Osteoblast (primary cell): ENCODE measurements at regions not wholly inside any gene's neighbourhood (a gene's known extent, or its start where the extent isn't known, plus 50 kb on each side); places are given as distances from the start of the nearest gene placed in this dataset.
A peak's percentile ranks its signal among the peaks of the same experiment; 100 is the strongest.

Experiments used
- DNase-seq: peaks from one replicate; pipeline ENCODE4 v3.0.0; 2011; ENCODE audit warnings: low spot score, mixed read lengths; ENCODE audit not compliant: insufficient read length; ENCODE audit errors: missing footprints
- H2AFZ ChIP-seq: 2 replicates; pipeline ENCODE4 v1.6.0; 2011; ENCODE audit warnings: mild to moderate bottlenecking, low read length
- H3K27ac ChIP-seq: 2 replicates; pipeline ENCODE4 v1.5.1; 2011; ENCODE audit warnings: mild to moderate bottlenecking, low read depth, low read length, moderate library complexity
- H3K27me3 ChIP-seq: 2 replicates; pipeline ENCODE4 v1.6.0; 2012; ENCODE audit warnings: mild to moderate bottlenecking, control low read depth, inconsistent platforms, low read length, moderate library complexity; ENCODE audit not compliant: insufficient read depth
- H3K36me3 ChIP-seq: 2 replicates; pipeline ENCODE4 v1.5.1; 2011; ENCODE audit warnings: mild to moderate bottlenecking, low read length, control low read depth, moderate library complexity; ENCODE audit not compliant: insufficient read depth
- H3K4me1 ChIP-seq: 2 replicates; pipeline ENCODE4 v1.5.1; 2011; ENCODE audit warnings: mild to moderate bottlenecking, low read length, control low read depth, moderate library complexity; ENCODE audit not compliant: insufficient read depth
- H3K4me2 ChIP-seq: 2 replicates; pipeline ENCODE4 v1.6.0; 2011; ENCODE audit warnings: mild to moderate bottlenecking, low read length; ENCODE audit not compliant: insufficient read depth
- H3K4me3 ChIP-seq: fragments of 200-600 bp; sonication (generic); 3 replicates; pipeline ENCODE4 v1.5.1; 2012; ENCODE audit warnings: mild to moderate bottlenecking, low read length, inconsistent platforms; ENCODE audit not compliant: insufficient read depth
- H3K79me2 ChIP-seq: 2 replicates; pipeline ENCODE4 v1.6.0; 2012; ENCODE audit warnings: mild to moderate bottlenecking, low read length, control low read depth, inconsistent platforms; ENCODE audit not compliant: insufficient read depth
- H3K9me3 ChIP-seq: 2 replicates; pipeline ENCODE4 v1.5.1; 2011; ENCODE audit warnings: low read depth, low read length, control low read depth
- H4K20me1 ChIP-seq: 2 replicates; pipeline ENCODE4 v1.6.0; 2012; ENCODE audit warnings: mild to moderate bottlenecking, low read length, control low read depth; ENCODE audit not compliant: insufficient read depth
- CTCF ChIP-seq: IDR thresholded peaks from 2 replicates; pipeline ENCODE4 v1.5.1; 2011; ENCODE audit warnings: mild to moderate bottlenecking, low read depth, low read length, moderate library complexity; ENCODE audit errors: extremely low read depth

DNA sequence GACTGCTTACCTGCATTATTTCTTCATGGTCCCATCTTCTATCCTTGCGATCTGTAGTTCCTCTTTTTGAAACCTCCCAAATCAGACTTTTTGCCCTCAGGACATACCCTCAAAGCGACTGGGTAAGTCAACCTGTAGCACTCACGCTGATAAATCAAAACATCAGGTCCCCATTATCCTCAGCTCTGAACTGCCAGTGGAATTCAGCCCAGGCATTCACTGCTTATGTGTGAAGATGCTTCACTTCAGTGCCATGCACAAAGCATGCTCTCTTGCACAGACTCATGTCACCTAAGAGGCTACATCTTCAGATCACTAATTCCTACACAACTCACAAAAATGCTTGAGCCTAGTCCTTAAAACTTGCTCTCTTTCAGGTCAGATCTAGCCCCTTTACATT, 283.6 kb upstream of the KLF6 start:
- DNase-seq: no peak
- H2AFZ ChIP-seq: no peak overlapping the region

DNA sequence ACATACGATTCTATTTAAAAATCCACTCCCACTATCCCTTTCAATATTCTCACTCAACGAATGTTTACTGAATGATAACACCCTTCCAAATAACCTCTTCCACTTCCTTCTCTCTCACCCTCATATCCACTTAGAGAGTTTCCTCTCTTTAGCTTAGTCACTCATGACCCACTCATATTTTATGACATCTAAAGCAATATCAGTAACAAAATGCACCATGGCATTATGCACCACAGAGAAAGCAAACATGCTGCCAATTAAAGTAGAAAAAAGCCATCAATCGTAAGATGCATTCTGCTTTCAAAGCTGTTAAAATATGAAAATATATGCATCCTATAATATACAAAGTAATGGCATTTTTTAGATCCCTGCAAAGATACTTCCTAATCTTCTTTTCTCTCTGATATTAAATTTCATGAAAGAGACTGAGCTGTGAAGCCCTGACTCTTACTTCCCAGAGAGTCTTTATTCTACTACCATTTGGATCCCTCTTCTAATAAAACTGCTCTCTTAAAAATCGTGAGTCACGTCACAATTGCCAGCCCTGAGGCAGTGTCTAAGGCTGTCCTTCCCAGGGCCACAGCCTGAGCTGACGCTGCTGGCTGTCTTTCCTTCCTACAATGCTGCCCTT, 283.0 kb upstream of the KLF6 start:
- H2AFZ ChIP-seq: peak overlapping the region; percentile 48
- peaks cover 39% of the 10 kb centered on the region for H3K4me1 ChIP-seq
- DNase-seq: peak; percentile 52
- TF ChIP-seq CTCF: no peak
- peak overlapping the region; percentile 15 for H3K4me2 ChIP-seq
- no peak overlapping the region for H3K4me3 ChIP-seq
- H3K27me3 ChIP-seq: no peaks in the 10 kb centered on the region
- H3K79me2 ChIP-seq: no peaks in the 10 kb centered on the region
- H3K9me3 ChIP-seq: no peaks in the 10 kb centered on the region
- peak overlapping the region; percentile 52 for H3K27ac ChIP-seq
- no peaks in the 10 kb centered on the region for H3K36me3 ChIP-seq
- H4K20me1 ChIP-seq: no peaks in the 10 kb centered on the region

More for the DNA sequence above, 283.6 kb upstream of the KLF6 start:
- Histone ChIP-seq H3K27ac (no peak overlapping the region), H3K4me2 (no peak overlapping the region), H3K4me3 (no peak overlapping the region), H4K20me1 (no peaks in the 10 kb centered on the region), H3K27me3 (no peaks in the 10 kb centered on the region), H3K79me2 (no peaks in the 10 kb centered on the region), H3K9me3 (no peaks in the 10 kb centered on the region), H3K36me3 (no peaks in the 10 kb centered on the region), H3K4me1 (peaks cover 44% of the 10 kb centered on the region)
- no peak for TF ChIP-seq CTCF

DNA sequence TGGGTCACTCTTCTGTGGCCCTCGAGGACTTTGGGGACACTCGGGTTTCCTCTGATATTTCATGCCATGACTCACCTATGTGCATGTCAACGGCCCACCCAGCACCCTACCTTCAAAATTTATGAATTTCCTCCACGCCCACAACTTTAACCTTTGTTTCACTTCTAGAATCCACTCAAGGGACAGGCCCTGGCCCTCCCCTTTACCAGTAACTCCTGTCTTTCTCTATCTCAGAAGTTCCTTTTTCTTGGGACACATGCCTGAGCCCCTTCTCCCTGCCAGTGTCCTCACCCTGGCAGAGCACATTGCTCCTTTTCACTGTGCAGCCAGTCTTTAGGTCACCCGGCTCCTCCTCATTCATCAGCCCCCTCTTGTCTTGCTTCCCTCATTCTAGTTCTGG, 282.5 kb upstream of the KLF6 start:
- Histone ChIP-seq H3K4me2 (peak overlapping the region; percentile 15), H3K27me3 (no peaks in the 10 kb centered on the region), H3K4me1 (peaks cover 35% of the 10 kb centered on the region), H3K9me3 (no peaks in the 10 kb centered on the region), H3K4me3 (no peak overlapping the region), H2AFZ (peak overlapping the region; percentile 48), H3K36me3 (no peaks in the 10 kb centered on the region), H4K20me1 (no peaks in the 10 kb centered on the region), H3K27ac (peak overlapping the region; percentile 52), H3K79me2 (no peaks in the 10 kb centered on the region)
- TF ChIP-seq CTCF: no peak
- no peak for DNase-seq

DNA sequence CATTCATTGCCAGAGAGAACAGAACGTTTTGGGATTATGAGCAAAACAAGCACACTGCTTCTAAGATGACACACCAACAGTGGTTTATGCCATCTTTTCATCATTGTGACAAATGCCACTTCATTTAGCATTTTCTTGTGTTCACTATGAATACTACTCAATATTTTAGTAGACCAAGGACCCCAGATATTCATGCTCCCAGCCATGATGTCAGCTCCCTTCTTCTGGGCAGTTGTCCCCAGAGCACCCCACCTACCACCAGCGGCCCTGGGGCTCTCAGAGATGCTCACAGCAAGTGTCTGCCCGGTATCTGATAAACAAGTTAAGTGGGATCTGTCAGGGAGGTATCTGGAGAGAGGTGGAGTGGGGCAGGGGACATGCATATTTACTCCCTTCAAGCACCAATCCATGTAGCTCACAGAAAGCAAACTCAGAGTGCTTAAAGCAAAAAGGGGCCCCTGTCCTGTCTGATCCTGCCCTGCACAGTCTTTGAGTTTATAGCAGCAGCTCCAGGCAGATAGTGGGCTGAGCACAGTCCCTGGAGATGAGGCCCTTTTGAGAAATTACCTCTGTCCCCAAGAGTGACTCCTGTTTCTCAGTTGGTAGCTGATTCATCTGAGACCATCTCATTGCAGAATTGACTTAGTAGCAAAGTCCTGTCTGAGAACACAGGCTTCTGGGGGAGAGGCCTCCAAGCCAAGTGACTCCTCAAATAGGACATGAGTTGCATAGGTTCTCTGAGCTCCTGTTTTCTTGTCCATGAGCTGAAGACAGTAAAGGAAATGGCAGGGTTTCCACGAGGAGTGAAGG, 281.8 kb upstream of the KLF6 start:
- Histone ChIP-seq H3K4me2 (no peak overlapping the region), H4K20me1 (no peaks in the 10 kb centered on the region)
- no peak for DNase-seq

More for the DNA sequence above, 281.8 kb upstream of the KLF6 start:
- H3K9me3 ChIP-seq: no peaks in the 10 kb centered on the region
- H3K27ac ChIP-seq: no peak overlapping the region
- no peak for TF ChIP-seq CTCF
- no peaks in the 10 kb centered on the region for H3K36me3 ChIP-seq
- no peaks in the 10 kb centered on the region for H3K27me3 ChIP-seq
- no peaks in the 10 kb centered on the region for H3K79me2 ChIP-seq
- no peak overlapping the region for H2AFZ ChIP-seq
- no peak overlapping the region for H3K4me3 ChIP-seq
- H3K4me1 ChIP-seq: peaks cover 37% of the 10 kb centered on the region
